SK-N-SH treated with all-trans-retinoic acid at 6 μM for 48 hours (cell line): ENCODE measurements at regions not wholly inside any gene's neighbourhood (a gene's known extent, or its start where the extent isn't known, plus 50 kb on each side); places are given as distances from the start of the nearest gene placed in this dataset.

ENCODE experiments used
- ATAC-seq: fragments of 200-7000 bp; cut with Tn5 transposase; 3 replicates; pipeline ENCODE4 v1.9.1; 2020; ENCODE audit warnings: mild to moderate bottlenecking, moderate library complexity
- ARNTL ChIP-seq: fragments of 450-650 bp; formaldehyde crosslinking; IDR thresholded peaks from 2 replicates; pipeline ENCODE4 v1.5.0; 2020; ENCODE audit warnings: low read depth, mild to moderate bottlenecking, moderate library complexity, borderline replicate concordance
- BACH2 ChIP-seq: fragments of 250-450 bp; sonication (Bioruptor Pico); IDR thresholded peaks from 2 replicates; pipeline ENCODE4 v1.9.0; 2021; ENCODE audit warnings: mild to moderate bottlenecking, borderline replicate concordance
- CSDC2 ChIP-seq: fragments of 250-450 bp; sonication (Bioruptor Pico); IDR thresholded peaks from 2 replicates; pipeline ENCODE4 v1.5.0; 2020; ENCODE audit warnings: mild to moderate bottlenecking, moderate library complexity
- ESRRG ChIP-seq: fragments of 250-450 bp; sonication (Bioruptor Pico); IDR thresholded peaks from 2 replicates; pipeline ENCODE4 v1.6.1; 2021; ENCODE audit warnings: mild to moderate bottlenecking
- GLIS3 ChIP-seq: fragments of 250-450 bp; sonication (Bioruptor Pico); IDR thresholded peaks from 2 replicates; pipeline ENCODE4 v1.5.0; 2020; ENCODE audit warnings: mild to moderate bottlenecking, moderate library complexity
- ISL1 ChIP-seq: fragments of 250-450 bp; sonication (Bioruptor Pico); IDR thresholded peaks from 2 replicates; pipeline ENCODE4 v2.1.2; 2022; ENCODE audit warnings: mild to moderate bottlenecking, moderate library complexity
- OSR1 ChIP-seq: fragments of 250-450 bp; sonication (Bioruptor Pico); IDR thresholded peaks from 2 replicates; pipeline ENCODE4 v1.8.0; 2022; ENCODE audit warnings: moderate library complexity, mild to moderate bottlenecking, inconsistent platforms
- PATZ1 ChIP-seq: fragments of 250-450 bp; sonication (Bioruptor Pico); IDR thresholded peaks from 2 replicates; pipeline ENCODE4 v1.8.0; 2020; ENCODE audit warnings: mild to moderate bottlenecking, moderate library complexity, borderline replicate concordance
- PPARA ChIP-seq: fragments of 250-450 bp; sonication (Bioruptor Pico); IDR thresholded peaks from 2 replicates; pipeline ENCODE4 v1.5.0; 2020; ENCODE audit warnings: mild to moderate bottlenecking, borderline replicate concordance
- RARB ChIP-seq: fragments of 250-450 bp; sonication (Bioruptor Pico); IDR thresholded peaks from 2 replicates; pipeline ENCODE4 v1.8.0; 2021; ENCODE audit warnings: mild to moderate bottlenecking, moderate library complexity
- SNAI2 ChIP-seq: fragments of 250-450 bp; sonication (Bioruptor Pico); IDR thresholded peaks from 2 replicates; pipeline ENCODE4 v1.5.0; 2020; ENCODE audit warnings: mild to moderate bottlenecking, moderate library complexity
- TCF4 ChIP-seq: fragments of 250-450 bp; sonication (Bioruptor Pico); IDR thresholded peaks from 2 replicates; pipeline ENCODE4 v1.8.0; 2021; ENCODE audit warnings: mild to moderate bottlenecking, moderate library complexity, borderline replicate concordance
- TSHZ2 ChIP-seq: fragments of 250-450 bp; sonication (Bioruptor Pico); IDR thresholded peaks from 2 replicates; pipeline ENCODE4 v1.5.0; 2020; ENCODE audit warnings: mild to moderate bottlenecking, moderate library complexity
- ZFP3 ChIP-seq: fragments of 250-450 bp; sonication (Bioruptor Pico); IDR thresholded peaks from 2 replicates; pipeline ENCODE4 v1.5.0; 2020; ENCODE audit warnings: mild to moderate bottlenecking, moderate library complexity
- ZFP30 ChIP-seq: fragments of 450-650 bp; formaldehyde crosslinking; IDR thresholded peaks from 2 replicates; pipeline ENCODE4 v1.5.0; 2022; ENCODE audit warnings: mild to moderate bottlenecking, moderate library complexity
- ZNF565 ChIP-seq: fragments of 450-650 bp; formaldehyde crosslinking; conservative IDR thresholded peaks from 2 replicates; pipeline ENCODE4 v1.5.0; 2020; ENCODE audit warnings: low read depth, mild to moderate bottlenecking, moderate library complexity
- ZNF8 ChIP-seq: fragments of 450-650 bp; formaldehyde crosslinking; IDR thresholded peaks from 2 replicates; pipeline ENCODE4 v1.5.0; 2020; ENCODE audit warnings: mild to moderate bottlenecking, moderate library complexity
- TF ChIP-seq, protein P1 (sequence below): fragments of 250-450 bp; sonication (Bioruptor Pico); IDR thresholded peaks from 2 replicates; pipeline ENCODE4 v1.5.1; 2021; ENCODE audit warnings: mild to moderate bottlenecking, moderate library complexity
- TF ChIP-seq, protein P2 (sequence below): fragments of 250-450 bp; sonication (Bioruptor Pico); IDR thresholded peaks from 2 replicates; pipeline ENCODE4 v1.8.0; 2021; ENCODE audit warnings: low read depth, mild to moderate bottlenecking, moderate library complexity, borderline replicate concordance

DNA sequence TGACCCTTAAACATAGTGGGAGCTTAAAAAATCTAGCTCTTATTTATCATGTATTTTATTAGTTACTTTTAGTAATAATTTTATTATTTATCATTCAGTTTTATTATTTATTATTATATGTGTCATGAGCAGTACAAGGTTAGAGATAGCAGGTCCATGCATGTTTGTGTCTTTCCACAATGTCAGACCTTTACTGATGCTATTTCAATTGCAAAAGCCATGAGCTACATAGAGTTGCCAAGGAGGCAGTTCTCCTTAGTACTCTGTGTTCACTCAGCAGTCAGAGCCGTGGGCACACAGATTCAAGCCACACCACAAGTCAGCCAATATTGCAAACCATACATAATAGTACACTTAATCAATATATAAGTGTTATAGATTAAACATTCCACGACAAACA, 157.9 kb upstream of the NTRK2 start:
- ATAC-seq, result no peak
- no peak for TF ChIP-seq PPARA

DNA sequence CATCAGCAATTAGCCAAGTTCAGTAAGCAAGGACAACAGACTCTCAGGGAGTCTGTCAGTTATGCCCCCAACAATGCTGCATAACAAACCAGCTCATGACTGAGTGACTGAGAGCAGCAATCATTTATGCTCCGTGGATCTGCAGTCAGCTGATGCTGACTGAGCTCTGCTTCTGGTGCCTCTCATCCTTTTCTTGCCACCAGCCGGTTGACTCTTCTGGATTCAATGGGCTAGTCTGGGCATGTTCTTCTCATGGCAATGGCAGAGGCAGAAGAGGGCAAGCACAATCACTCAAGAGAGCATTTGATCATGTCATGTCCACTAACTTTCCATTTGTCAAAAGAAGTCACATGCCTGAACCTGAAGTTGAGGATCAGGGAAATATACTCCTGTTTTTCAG, 157.0 kb upstream of the NTRK2 start:
- TF ChIP-seq TSHZ2 (CRISPR knock-in tag) (no peak), ZNF8 (CRISPR knock-in tag) (no peak), GLIS3 (no peak), ZFP3 (CRISPR knock-in tag) (no peak), ESRRG (CRISPR knock-in tag) (no peak)
- no peak for ATAC-seq

- TF ChIP-seq ISL1 (CRISPR knock-in tag) (no peak), PATZ1 (CRISPR knock-in tag) (no peak), OSR1 (CRISPR knock-in tag) (no peak), ZFP30 (CRISPR knock-in tag) (no peak), CSDC2 (no peak), ESRRG (CRISPR knock-in tag) (no peak), SNAI2 (no peak), ARNTL (CRISPR knock-in tag) (no peak), ZNF565 (CRISPR knock-in tag) (no peak), ZNF8 (CRISPR knock-in tag) (no peak), ZFP3 (CRISPR knock-in tag) (no peak), PPARA (no peak), RARB (CRISPR knock-in tag) (no peak)
- TF ChIP-seq, protein P1, sequence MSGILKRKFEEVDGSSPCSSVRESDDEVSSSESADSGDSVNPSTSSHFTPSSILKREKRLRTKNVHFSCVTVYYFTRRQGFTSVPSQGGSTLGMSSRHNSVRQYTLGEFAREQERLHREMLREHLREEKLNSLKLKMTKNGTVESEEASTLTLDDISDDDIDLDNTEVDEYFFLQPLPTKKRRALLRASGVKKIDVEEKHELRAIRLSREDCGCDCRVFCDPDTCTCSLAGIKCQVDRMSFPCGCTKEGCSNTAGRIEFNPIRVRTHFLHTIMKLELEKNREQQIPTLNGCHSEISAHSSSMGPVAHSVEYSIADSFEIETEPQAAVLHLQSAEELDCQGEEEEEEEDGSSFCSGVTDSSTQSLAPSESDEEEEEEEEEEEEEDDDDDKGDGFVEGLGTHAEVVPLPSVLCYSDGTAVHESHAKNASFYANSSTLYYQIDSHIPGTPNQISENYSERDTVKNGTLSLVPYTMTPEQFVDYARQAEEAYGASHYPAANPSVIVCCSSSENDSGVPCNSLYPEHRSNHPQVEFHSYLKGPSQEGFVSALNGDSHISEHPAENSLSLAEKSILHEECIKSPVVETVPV, result no peak
- TF ChIP-seq, protein P2, sequence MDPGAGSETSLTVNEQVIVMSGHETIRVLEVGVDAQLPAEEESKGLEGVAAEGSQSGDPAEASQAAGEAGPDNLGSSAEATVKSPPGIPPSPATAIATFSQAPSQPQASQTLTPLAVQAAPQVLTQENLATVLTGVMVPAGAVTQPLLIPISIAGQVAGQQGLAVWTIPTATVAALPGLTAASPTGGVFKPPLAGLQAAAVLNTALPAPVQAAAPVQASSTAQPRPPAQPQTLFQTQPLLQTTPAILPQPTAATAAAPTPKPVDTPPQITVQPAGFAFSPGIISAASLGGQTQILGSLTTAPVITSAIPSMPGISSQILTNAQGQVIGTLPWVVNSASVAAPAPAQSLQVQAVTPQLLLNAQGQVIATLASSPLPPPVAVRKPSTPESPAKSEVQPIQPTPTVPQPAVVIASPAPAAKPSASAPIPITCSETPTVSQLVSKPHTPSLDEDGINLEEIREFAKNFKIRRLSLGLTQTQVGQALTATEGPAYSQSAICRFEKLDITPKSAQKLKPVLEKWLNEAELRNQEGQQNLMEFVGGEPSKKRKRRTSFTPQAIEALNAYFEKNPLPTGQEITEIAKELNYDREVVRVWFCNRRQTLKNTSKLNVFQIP, result no peak
Measured at GRCh38 chr9:84513473-84513872, 156.1 kb upstream of the NTRK2 start.

GRCh38 chr9:84513979-84514378, 155.6 kb upstream of the NTRK2 start:
- no peak for TF ChIP-seq BACH2 (CRISPR knock-in tag)
- TF ChIP-seq PATZ1 (CRISPR knock-in tag), result no peak
- no peak for ATAC-seq

More at GRCh38 chr9:84513473-84513872, 156.1 kb upstream of the NTRK2 start:
- ATAC-seq, result no peak

DNA sequence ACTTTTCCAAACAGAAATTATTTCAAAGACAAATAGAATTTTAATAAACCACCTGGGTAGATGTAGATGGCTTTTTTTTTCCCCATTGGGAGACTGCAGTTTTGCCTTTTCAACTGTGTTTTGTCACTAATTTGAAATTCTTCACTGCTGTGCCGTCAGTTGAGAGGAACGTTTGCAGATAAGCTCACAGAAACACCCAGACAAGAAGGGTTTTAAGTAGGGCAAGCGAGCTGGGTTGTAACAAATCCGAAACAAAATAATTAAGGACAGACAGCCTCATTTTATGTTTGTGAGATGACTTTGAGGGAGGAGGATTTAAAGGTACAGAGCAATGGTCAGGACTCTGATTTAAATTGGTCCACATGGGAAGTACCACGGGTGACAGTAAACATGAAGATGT, 155.1 kb upstream of the NTRK2 start:
- ATAC-seq, result no peak
- TF ChIP-seq ZFP30 (CRISPR knock-in tag) (no peak), TCF4 (CRISPR knock-in tag) (no peak), PATZ1 (CRISPR knock-in tag) (no peak), OSR1 (CRISPR knock-in tag) (no peak)
- TF ChIP-seq, protein P2, result no peak
- TF ChIP-seq, protein P1, result no peak
